GM12873 (cell line): ENCODE measurements at regions not wholly inside any gene's neighbourhood (a gene's known extent, or its start where the extent isn't known, plus 50 kb on each side); places are given as distances from the start of the nearest gene placed in this dataset.

Source experiments
- TF ChIP-seq, protein P1 (sequence below): IDR thresholded peaks from 2 replicates; pipeline ENCODE4 v1.5.1; 2012; ENCODE audit warnings: low read depth, mild to moderate bottlenecking, moderate library complexity, low read length, control low read depth; ENCODE audit not compliant: insufficient read depth; ENCODE audit errors: missing control alignments

DNA sequence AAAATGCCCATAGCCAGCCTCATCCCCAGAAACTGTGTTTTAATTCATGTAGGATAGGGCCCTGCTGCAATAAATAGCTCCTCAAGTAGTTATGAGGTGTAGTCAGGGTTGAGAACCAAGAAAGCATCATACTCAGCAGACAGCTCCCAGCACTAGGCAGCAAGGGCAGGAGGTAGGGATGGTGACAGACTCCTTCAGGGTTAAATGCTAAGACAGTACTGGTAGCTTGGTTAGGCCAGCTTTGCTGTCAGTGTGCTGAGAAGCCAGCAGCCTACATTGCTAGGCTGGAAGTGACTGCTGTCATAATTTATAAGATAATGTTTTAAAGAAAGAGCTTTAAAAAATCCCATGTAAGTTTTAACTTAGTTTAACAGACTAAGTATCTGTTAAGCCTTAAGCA is 113.9 kb upstream of the IMMP2L start:
- TF ChIP-seq, protein P1, sequence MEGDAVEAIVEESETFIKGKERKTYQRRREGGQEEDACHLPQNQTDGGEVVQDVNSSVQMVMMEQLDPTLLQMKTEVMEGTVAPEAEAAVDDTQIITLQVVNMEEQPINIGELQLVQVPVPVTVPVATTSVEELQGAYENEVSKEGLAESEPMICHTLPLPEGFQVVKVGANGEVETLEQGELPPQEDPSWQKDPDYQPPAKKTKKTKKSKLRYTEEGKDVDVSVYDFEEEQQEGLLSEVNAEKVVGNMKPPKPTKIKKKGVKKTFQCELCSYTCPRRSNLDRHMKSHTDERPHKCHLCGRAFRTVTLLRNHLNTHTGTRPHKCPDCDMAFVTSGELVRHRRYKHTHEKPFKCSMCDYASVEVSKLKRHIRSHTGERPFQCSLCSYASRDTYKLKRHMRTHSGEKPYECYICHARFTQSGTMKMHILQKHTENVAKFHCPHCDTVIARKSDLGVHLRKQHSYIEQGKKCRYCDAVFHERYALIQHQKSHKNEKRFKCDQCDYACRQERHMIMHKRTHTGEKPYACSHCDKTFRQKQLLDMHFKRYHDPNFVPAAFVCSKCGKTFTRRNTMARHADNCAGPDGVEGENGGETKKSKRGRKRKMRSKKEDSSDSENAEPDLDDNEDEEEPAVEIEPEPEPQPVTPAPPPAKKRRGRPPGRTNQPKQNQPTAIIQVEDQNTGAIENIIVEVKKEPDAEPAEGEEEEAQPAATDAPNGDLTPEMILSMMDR = no peak

DNA sequence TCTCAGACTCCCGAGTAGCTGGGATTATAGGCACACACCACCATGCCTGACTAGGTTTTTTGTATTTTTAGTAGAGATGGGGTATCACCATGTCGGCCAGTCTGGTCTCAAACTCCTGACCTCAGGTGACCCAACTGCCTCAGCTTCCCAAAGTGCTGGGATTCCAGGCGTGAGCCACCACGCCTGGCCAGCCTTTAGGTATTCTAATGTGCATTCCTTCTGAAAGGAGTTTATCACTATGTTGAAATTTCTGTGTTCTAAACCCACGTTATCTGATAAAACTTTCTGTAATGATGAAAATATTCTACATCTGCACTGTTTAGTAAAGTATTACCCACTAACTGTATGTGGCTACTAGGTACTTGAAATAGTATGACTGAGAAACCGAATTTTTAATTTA is 110.6 kb upstream of the IMMP2L start:
- TF ChIP-seq, protein P1 = no peak

DNA sequence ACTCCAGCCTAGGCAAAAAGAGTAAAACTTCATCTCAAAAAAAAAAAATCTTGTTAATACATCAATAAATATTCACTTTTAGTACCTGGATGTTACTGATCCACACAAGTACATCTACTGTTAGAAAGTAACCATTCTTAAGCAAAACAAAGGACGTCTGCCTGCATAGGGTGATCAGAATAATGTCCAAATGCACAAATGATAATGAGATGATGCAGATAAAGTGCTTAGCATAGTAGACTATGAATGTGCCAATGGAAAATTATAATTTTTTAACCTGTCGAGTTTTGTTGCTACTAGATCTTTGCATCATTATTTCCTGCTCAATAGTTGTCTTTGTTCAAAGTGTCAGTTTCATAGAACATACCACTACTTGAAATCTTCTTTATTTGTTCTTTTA is 109.6 kb upstream of the IMMP2L start:
- TF ChIP-seq, protein P1 = no peak

DNA sequence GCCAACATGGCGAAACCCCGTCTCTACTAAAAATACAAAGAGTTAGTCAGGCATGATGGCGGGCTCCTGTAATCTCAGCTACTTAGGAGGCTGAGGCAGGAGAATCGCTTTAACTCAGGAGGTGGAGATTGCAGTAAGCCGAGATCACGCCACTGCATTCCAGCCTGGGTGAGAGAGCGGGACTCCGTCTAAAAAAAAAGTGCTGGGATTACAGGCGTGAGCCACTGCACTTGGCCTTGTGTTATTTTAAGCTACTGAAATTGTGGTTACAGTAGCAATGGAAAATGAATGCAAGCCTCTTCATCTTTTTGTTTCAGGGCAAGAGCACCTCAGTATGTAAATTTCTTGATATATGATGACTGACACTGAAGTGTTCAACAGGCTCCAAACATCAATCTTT is 106.4 kb upstream of the IMMP2L start:
- TF ChIP-seq, protein P1 = no peak

DNA sequence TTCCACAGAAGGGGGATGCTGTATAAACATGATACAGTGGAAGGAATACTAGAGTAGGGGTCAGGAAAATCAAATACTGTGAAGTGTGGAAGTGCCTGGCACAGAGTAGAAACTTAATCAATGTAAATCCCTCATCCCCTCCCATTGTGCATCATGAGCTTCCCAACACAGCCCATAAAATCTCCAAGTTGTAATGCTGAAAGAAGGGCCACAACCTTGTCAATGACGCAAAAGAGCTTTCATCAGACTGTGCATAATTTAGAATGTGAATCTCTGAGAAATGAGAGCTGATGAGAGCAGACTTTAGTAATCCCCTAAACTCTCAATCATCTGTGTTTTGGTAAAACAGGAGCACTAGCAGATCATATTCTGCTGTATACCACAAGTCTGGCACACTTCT is 105.2 kb upstream of the IMMP2L start:
- TF ChIP-seq, protein P1 = no peak

DNA sequence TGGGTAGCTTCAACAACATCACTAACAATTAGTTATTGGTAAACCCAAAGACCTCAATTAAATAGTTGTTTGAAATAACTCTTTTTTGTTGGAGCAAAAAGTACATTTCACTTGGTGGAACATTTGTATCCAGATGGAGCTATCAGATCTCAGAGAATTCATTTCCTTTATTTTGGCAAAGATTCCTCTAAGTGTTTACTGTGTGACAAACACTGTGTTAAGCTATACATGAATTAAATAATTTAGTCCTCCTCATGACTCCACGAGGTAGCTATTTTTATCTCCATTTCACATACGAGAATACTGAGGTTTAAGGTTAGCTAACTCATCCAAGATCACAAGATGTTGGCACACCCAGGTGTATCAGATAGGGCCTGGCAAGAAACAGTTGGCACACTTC is 104.0 kb upstream of the IMMP2L start:
- TF ChIP-seq, protein P1 = no peak

DNA sequence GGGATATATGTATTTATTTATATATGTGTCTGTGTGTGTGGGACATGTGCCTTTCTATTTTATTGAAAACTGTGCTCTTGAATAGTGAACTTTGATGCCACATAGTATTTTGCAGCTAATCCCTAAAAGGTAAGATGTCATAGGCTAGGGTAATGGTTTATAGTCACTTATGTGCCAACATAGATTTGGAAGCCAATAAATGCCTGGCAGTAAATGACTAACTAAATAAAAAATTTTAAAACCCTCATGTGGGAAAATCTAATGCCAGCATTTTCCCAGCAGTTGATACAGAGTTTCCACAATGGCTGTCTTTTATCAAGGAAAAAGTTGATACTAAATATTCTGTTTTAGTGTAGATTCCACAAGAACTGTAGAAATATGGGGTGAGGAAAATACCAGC is 101.5 kb upstream of the IMMP2L start:
- TF ChIP-seq, protein P1 = no peak
